Gastrocnemius medialis (tissue), 4 donors: ENCODE measurements at regions not wholly inside any gene's neighbourhood (a gene's known extent, or its start where the extent isn't known, plus 50 kb on each side); places are given as distances from the start of the nearest gene placed in this dataset.

Experiments
- POLR2A ChIP-seq, 2 donors: fragments of 450-650 bp; IDR thresholded peaks; one replicate each; pipeline ENCODE4 v1.6.1; 2017; ENCODE audit warnings: antibody characterized with exemption in 2 of 2, mild to moderate bottlenecking in 2 of 2, moderate library complexity in 2 of 2
- TF ChIP-seq, protein P1 (sequence below), 5 experiments: fragments of 450-650 bp in 3 of 5; fragments of 200-600 bp in 2 of 5; sonication (generic) in 2 of 5; IDR thresholded peaks in 4 of 5; conservative IDR thresholded peaks in 1 of 5; 1 replicate in 4 of 5; 2 replicates in 1 of 5; pipeline ENCODE4 v1.5.1; 2016 to 2019; ENCODE audit warnings: antibody characterized with exemption in 5 of 5, mild to moderate bottlenecking in 3 of 5, moderate library complexity in 3 of 5

GRCh38 chr11:103546236-103546635 lies 437.0 kb downstream of the DYNC2H1 start:
- TF ChIP-seq, protein P1, sequence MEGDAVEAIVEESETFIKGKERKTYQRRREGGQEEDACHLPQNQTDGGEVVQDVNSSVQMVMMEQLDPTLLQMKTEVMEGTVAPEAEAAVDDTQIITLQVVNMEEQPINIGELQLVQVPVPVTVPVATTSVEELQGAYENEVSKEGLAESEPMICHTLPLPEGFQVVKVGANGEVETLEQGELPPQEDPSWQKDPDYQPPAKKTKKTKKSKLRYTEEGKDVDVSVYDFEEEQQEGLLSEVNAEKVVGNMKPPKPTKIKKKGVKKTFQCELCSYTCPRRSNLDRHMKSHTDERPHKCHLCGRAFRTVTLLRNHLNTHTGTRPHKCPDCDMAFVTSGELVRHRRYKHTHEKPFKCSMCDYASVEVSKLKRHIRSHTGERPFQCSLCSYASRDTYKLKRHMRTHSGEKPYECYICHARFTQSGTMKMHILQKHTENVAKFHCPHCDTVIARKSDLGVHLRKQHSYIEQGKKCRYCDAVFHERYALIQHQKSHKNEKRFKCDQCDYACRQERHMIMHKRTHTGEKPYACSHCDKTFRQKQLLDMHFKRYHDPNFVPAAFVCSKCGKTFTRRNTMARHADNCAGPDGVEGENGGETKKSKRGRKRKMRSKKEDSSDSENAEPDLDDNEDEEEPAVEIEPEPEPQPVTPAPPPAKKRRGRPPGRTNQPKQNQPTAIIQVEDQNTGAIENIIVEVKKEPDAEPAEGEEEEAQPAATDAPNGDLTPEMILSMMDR (IDR thresholded peaks at IDR 0.05 in 4 of 5, conservative IDR thresholded peaks at IDR 0.05 in 1 of 5), result no peak
- TF ChIP-seq POLR2A (IDR thresholded peaks at IDR 0.05), result no peak
